HG03565 (cell line): ENCODE measurements at regions not wholly inside any gene's neighbourhood (a gene's known extent, or its start where the extent isn't known, plus 50 kb on each side); places are given as distances from the start of the nearest gene placed in this dataset.
"Not testable (repeated sequence)": the region's sequence is repeated elsewhere in the genome, so short reads cannot be mapped to it uniquely, and the experiment has no call there.

ENCODE experiments used
- ATAC-seq: cut with Tn5 transposase; IDR thresholded peaks from one replicate; pipeline ENCODE4 v1.9.1; 2021; ENCODE audit warnings: mild to moderate bottlenecking, moderate library complexity; ENCODE audit not compliant: unreplicated experiment

DNA sequence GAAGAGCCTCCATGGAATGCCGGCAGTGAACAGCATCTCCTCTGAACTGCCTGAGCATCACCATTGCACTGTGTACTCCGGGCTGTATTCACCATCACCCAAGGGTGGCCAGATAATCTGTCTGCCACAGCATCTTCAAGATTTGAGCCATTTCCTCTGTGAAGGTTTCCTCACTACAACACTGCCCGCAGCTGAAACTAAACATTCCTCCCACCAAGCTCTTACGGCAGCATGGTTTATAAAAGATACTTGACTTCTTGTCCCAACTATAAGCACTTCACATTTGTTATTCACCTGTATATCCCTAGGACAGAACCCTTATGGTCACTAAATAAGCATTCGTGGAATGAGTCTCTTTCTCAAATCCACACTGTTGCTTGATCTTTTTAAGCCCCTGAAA lies 125.9 kb downstream of the SST start:
- ATAC-seq = no peak

DNA sequence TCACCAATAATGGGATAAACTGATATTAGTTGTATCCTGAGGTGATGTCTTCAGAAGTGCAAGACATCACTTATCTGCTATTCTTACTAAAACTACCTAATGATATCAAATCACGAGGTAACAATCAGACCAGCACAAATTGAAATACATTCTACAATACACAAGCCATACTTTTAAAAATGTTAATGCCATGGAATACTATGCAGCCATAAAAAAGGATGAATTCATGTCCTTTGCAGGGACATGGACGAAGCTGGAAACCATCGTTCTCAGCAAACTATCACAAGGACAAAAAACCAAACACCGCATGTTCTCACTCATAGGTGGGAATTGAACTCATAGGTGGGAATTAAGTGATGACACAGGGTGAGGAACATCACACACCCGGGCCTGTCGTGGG lies 129.3 kb downstream of the SST start:
- ATAC-seq = no peak

- no peak for ATAC-seq
These were observed 134.0 kb downstream of the SST start for GRCh38 chr3:187536185-187536584.

DNA sequence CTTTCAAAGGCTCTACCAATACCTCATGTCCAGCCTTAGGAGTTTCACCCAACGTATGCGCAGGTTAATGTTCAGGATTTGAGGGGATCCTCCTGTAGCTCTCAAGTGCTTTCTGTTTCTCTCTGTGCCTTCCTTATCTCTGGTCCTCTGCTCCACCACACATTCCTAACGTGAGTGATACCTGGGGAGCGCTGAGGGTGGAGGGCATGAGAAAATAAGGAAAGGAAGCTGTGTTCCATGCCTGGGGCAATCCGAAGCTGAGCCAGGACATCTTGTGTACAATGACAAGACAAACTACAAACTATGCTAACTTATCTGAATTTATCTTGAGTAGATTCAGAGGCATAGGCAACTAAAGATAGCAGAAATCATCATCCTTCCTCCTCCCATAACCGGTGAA lies 136.4 kb downstream of the SST start:
- no peak for ATAC-seq

- no peak for ATAC-seq
These were observed 138.4 kb downstream of the SST start for GRCh38 chr3:187531831-187532230.

GRCh38 chr3:187522890-187523289 lies 147.3 kb downstream of the SST start:
- ATAC-seq = no peak

- ATAC-seq = no peak
These were observed 147.9 kb downstream of the SST start for GRCh38 chr3:187522293-187522692.

- ATAC-seq = no peak
These were observed 148.6 kb downstream of the SST start for GRCh38 chr3:187521546-187521945.

- no peak for ATAC-seq
These were observed 149.9 kb downstream of the SST start for GRCh38 chr3:187520027-187520945.

DNA sequence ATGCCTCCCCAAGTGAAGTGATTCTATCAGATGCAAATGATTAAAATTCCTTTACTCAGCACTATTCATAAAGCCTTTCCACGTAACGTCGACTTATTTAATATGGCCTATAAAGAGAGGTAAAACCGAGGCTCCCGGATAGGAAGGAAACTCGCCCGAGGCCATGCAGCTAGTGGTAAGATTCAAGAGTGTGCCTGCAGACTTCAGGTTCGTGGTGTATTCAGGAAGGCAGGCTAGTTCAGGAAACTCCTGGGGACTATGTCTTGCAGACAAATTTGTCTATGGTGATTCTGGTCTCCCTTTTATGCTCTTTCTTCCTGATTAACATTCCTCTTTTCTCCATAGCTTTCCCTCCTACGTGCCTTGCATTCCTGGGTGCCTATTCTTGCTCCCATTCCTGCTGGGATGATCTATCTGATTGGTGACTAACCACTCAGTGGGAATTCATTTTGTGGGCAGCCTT lies 150.7 kb downstream of the SST start:
- ATAC-seq = no peak

GRCh38 chr3:187518616-187519015 lies 150.4 kb downstream of the RTP4 start:
- ATAC-seq = no peak

- ATAC-seq = no peak
These were observed 150.0 kb downstream of the RTP4 start for GRCh38 chr3:187518207-187518606.

DNA sequence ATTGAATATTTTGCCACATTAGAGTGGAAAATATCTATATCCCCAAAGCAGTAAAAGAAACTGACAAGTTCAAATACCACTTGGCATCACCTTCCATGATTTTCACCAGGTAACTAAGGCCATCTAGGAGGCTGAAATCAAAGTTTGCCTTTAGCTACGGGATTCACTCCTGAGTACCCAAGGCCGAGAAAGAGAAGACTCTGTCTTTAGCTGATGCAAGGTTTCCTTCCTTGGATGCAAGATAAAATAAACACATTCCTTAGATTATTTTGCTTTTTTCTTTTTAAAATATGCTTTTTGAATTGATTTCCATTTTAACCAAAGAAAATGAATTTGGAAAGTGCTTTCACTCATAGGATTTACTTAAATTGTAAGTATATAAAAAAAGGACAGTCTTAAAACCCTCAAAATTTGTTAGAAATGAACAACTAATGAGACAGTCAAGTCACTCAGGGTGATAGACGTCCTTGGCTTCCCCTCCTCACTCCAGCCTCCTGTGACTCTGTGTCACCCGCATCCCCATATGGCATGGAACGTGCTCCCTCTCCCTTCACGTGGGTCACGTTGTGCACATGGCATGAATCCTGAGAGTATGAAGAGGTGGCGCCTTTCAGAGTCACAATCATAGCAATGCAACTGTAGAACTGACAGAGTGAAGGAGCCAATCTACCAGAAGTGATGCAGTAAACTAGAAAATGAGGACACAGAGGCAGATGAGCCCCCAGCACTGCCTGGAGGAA lies 148.4 kb downstream of the RTP4 start:
- no peak for ATAC-seq

- no peak for ATAC-seq
These were observed 139.7 kb downstream of the RTP4 start for GRCh38 chr3:187507905-187508304.

GRCh38 chr3:187507266-187507665 lies 139.1 kb downstream of the RTP4 start:
- no peak for ATAC-seq

GRCh38 chr3:187504435-187504834 lies 136.2 kb downstream of the RTP4 start:
- ATAC-seq = no peak

DNA sequence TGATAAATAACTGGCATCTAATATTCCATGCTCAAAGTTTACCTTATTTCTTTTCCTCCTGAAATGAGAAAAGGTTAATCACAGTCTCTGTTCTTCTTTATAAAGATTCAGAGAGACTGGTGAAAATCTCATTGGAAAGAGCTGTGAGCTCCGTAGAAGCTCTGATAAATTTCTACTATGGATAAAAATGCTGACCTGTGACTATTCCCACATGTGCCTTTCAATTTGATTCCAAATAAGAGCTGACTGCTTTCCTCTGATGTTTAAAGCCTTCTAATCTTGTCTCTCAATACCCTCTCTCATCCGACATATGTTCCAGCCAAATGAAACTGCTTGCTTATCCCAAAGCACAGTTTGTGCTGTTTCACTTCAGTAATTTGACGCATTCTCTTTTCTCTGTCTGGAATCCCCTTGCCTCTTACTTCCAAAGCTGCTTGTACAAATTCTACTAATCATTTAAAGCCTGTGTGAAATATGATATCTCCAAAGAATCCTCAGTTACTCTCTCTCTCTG lies 130.1 kb downstream of the RTP4 start:
- ATAC-seq = no peak

DNA sequence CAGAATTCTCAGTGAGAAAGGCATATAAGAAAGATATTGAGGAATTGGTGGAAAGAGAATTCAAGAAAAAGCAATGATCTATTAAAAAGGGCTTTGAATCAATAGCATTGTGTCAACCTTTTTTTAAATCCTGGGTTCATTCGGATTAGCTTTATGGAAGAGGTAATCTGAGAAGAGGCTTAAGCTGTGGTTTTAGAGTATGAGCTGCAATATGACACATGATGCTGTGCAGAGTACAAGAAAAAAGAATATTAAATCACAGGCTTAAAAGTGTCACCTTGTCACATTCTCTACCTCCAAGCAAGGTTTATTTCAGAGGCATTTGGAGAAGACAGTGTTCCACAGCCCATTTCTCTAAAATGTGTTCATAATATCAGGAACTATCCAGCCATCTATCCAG lies 128.9 kb downstream of the RTP4 start:
- no peak for ATAC-seq

DNA sequence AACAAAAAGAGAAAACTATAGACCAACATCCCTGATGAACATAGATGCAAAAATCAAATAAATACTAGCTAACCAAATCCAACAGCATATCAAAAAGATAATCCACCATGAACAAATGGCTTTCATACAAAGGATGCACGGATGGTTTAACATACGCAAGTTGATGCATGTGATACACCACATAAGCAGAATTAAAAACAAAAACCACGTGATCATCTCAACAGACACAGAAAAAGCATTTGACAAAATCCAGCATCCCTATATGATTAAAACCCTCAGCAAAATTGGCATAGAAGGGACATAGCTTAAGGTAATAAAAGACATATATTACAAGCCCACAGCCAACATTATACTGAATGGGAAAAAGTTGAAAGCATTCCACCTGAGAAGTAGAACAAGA lies 125.9 kb downstream of the RTP4 start:
- ATAC-seq = not testable (repeated sequence)

DNA sequence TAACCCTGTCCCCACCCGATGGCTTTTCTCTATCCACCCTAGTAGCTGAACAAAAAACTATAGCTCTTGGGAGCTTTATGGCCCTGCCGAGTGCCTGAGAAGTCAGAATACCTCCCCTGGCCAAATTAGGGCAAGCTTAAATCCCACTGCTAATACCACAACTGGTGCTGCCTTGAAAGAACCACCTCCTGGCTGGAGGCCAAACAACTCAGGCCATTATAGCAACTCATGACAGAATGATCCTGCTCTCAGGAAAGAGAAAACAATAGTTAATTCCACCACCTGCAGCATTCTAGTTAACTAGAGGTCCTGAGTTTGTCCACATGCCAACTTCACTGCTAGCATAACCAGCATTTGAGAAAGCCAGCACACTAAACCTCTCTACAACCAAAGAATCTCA lies 123.2 kb downstream of the RTP4 start:
- ATAC-seq = no peak

- ATAC-seq = no peak
These were observed 122.2 kb downstream of the RTP4 start for GRCh38 chr3:187490366-187490765.
